ENCODE measurements at regions not wholly inside any gene's neighbourhood (a gene's known extent, or its start where the extent isn't known, plus 50 kb on each side); places are given as distances from the start of the nearest gene placed in this dataset.

DNA sequence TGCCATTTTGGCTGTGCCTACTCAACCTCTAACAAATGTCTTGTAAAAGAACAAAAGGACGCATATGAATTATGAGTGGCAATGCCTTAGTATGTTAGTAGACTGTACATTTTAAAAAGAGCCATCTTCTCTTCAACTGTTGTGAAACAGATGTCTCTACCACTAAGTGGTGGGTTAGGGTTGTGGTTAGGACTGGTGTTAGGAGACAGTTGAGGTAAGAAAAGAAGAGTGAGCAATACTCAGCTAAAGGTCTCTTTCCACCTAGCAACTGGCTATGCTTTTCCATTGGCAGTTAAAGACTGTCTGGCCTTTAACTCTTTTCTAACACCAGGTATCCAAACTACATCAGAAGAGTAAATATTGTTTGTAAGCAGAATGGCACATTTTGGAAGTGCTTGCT is 221.7 kb upstream of the TBC1D5 start:
- TF ChIP-seq, protein P1, sequence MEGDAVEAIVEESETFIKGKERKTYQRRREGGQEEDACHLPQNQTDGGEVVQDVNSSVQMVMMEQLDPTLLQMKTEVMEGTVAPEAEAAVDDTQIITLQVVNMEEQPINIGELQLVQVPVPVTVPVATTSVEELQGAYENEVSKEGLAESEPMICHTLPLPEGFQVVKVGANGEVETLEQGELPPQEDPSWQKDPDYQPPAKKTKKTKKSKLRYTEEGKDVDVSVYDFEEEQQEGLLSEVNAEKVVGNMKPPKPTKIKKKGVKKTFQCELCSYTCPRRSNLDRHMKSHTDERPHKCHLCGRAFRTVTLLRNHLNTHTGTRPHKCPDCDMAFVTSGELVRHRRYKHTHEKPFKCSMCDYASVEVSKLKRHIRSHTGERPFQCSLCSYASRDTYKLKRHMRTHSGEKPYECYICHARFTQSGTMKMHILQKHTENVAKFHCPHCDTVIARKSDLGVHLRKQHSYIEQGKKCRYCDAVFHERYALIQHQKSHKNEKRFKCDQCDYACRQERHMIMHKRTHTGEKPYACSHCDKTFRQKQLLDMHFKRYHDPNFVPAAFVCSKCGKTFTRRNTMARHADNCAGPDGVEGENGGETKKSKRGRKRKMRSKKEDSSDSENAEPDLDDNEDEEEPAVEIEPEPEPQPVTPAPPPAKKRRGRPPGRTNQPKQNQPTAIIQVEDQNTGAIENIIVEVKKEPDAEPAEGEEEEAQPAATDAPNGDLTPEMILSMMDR (IDR thresholded peaks at IDR 0.05; ENCODE audit: insufficient read depth, low read depth, low read length, missing control alignments), result no peak
- DNase-seq (ENCODE audit: low read depth), result no peak
- no peak overlapping the region for H3K4me3 ChIP-seq (ENCODE audit: low read depth, low read length)

- no peak overlapping the region for H3K4me3 ChIP-seq (ENCODE audit: low read depth, low read length)
- TF ChIP-seq, protein P1 (IDR thresholded peaks at IDR 0.05; ENCODE audit: insufficient read depth, low read depth, low read length, missing control alignments), result no peak
Observed at GRCh38 chr3:17955411-17955810, 213.0 kb upstream of the TBC1D5 start.

GRCh38 chr3:17954801-17955200 is 212.4 kb upstream of the TBC1D5 start:
- TF ChIP-seq, protein P1 (IDR thresholded peaks at IDR 0.05; ENCODE audit: insufficient read depth, low read depth, low read length, missing control alignments), result no peak
- H3K4me3 ChIP-seq (ENCODE audit: low read depth, low read length), result no peak overlapping the region
- no peak for DNase-seq (ENCODE audit: low read depth)

More at GRCh38 chr3:17955411-17955810, 213.0 kb upstream of the TBC1D5 start:
- DNase-seq (ENCODE audit: low read depth), result no peak

DNA sequence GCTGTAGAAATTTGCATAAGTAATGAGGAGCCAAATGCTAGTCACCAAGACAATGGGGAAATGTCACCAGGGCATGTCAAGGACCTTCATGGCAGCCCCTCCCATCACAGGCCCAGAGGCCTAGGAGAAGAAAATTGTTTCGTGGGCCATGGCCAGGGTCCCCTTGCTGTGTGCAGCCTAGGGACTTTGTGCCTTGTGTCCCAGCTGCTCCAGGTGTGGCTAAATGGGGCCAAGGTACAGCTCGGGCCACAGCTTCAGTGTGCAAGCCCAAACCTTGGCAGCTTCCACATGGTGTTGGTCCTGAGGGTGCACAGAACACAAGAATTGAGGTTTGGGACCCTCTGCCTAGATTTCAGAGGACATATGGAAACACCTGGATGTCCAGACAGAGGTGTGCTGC is 208.8 kb upstream of the TBC1D5 start:
- no peak for DNase-seq (ENCODE audit: low read depth)
- TF ChIP-seq, protein P1 (IDR thresholded peaks at IDR 0.05; ENCODE audit: insufficient read depth, low read depth, low read length, missing control alignments), result no peak
- H3K4me3 ChIP-seq (ENCODE audit: low read depth, low read length), result no peak overlapping the region

DNA sequence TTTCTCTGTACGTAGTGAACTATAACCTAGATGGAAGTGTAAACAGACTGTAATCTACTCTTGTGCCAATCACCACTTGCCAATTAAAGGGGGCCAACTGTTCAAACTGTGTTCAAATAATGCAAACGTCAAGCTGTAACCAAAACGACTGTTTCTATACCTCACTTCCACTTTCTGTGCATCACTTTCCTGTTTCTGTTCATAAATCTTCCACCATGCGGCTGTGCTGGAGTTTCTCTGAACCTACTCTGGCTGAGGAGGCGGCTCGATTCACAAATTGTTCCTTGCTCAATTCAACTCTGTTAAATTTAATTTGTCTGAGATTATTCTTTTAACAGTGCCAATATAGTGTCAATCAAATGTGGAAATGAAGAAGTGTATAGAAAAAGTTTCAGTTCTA is 206.7 kb upstream of the TBC1D5 start:
- TF ChIP-seq, protein P1 (IDR thresholded peaks at IDR 0.05; ENCODE audit: insufficient read depth, low read depth, low read length, missing control alignments), result no peak
- H3K4me3 ChIP-seq (ENCODE audit: low read depth, low read length), result no peak overlapping the region
- DNase-seq (ENCODE audit: low read depth), result no peak

DNA sequence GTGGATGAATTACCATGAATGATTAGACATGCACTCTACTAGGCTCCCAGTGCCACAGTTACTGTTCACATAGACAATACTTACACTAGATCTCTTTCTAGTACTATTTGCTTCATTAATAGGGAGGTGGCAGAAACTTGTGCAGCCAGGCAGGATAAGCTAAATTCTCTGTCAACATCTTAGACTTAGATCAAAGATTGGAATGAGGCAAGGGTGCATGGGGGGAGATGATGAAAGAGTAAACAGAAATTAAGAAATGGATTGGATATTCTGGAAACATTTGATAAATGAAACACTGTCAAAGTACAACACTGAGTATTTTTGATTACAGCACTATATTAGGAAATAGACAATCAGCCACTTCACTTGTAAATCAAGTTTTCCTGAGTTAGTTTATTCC is 205.4 kb upstream of the TBC1D5 start:
- TF ChIP-seq, protein P1 (IDR thresholded peaks at IDR 0.05; ENCODE audit: insufficient read depth, low read depth, low read length, missing control alignments), result no peak
- DNase-seq (ENCODE audit: low read depth), result no peak
- H3K4me3 ChIP-seq (ENCODE audit: low read depth, low read length), result no peak overlapping the region

DNA sequence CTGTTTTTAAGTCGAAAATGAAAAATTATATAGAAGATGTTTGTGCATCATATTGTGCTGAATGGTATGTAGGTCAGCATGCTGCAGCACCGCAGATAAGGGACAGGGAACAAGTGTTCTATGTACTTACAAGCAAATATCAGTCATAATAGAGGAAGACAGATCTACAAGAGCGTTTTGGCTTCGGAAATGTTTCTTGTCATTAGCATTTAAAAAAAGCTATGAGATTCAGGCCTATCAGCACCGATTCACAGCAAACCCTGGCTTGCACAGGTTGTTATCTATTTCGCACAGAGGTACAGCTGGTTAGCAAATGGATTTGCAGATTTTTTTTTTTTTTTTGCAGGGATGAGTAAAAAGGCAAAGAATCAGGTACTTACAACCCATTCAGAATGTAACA is 204.2 kb upstream of the TBC1D5 start:
- TF ChIP-seq, protein P1 (IDR thresholded peaks at IDR 0.05; ENCODE audit: insufficient read depth, low read depth, low read length, missing control alignments), result no peak
- DNase-seq (ENCODE audit: low read depth), result no peak
- H3K4me3 ChIP-seq (ENCODE audit: low read depth, low read length), result no peak overlapping the region

Data from GM12865 (cell line).